Prostate gland (tissue), 2 donors: ENCODE measurements at regions not wholly inside any gene's neighbourhood (a gene's known extent, or its start where the extent isn't known, plus 50 kb on each side); places are given as distances from the start of the nearest gene placed in this dataset.
"Not testable (repeated sequence)": the region's sequence is repeated elsewhere in the genome, so short reads cannot be mapped to it uniquely, and the experiment has no call there.

Source experiments
- DNase-seq: peaks from one replicate; pipeline ENCODE4 v3.0.0-alpha.2; 2019; ENCODE audit warnings: low spot score
- H3K27ac ChIP-seq, 2 donors: fragments of 200-600 bp; sonication (generic); 2 replicates each; pipeline ENCODE4 v1.5.1; 2017 to 2019
- H3K27me3 ChIP-seq: fragments of 200-600 bp; sonication (generic); replicated peaks from 2 replicates; pipeline ENCODE4 v1.5.1; 2019; ENCODE audit not compliant: insufficient read depth
- H3K36me3 ChIP-seq, 2 donors: fragments of 200-600 bp; sonication (generic); 1 replicate in 1 of 2; 2 replicates in 1 of 2; pipeline versions ENCODE4 v1.5.1 to v1.8.1; 2017 to 2019
- H3K4me1 ChIP-seq: fragments of 200-600 bp; sonication (generic); replicated peaks from 2 replicates; pipeline ENCODE4 v1.5.1; 2019
- H3K4me3 ChIP-seq, 2 donors: fragments of 200-600 bp; sonication (generic); 2 replicates each; pipeline ENCODE4 v1.5.1; 2017 to 2019
- H3K9me3 ChIP-seq: fragments of 200-600 bp; sonication (generic); 2 replicates; pipeline ENCODE4 v1.5.1; 2017
- CTCF ChIP-seq, 4 experiments: fragments of 200-600 bp in 2 of 4; fragments of 450-650 bp in 2 of 4; sonication (generic) in 2 of 4; IDR thresholded peaks; 1 replicate in 3 of 4; 2 replicates in 1 of 4; pipeline ENCODE4 v1.5.1; 2016 to 2019; ENCODE audit warnings: antibody characterized with exemption in 4 of 4, mild to moderate bottlenecking in 2 of 4, moderate library complexity in 2 of 4
- POLR2A ChIP-seq: fragments of 450-650 bp; IDR thresholded peaks from one replicate; pipeline ENCODE4 v1.6.1; 2016; ENCODE audit warnings: antibody characterized with exemption, mild to moderate bottlenecking
- POLR2AphosphoS5 ChIP-seq: sonication (generic); formaldehyde crosslinking; IDR thresholded peaks from one replicate; pipeline ENCODE4 v1.6.1; 2017; ENCODE audit warnings: antibody characterized with exemption
- WGBS: methylation state at CpG from one replicate; pipeline ENCODE4 v1.1.5; 2018; 5-methylcytosine and 5-hydroxymethylcytosine counted together
- intact Hi-C: fragments of 100-400 bp; cut with DNase I; formaldehyde crosslinking; loops from one replicate; pipeline ENCODE4 v1.14.2; 2022

GRCh38 chr2:88875736-88876135 is 184.3 kb downstream of the RPIA start:
- no peak for DNase-seq
- no peak overlapping the region for H3K4me3 ChIP-seq
- no peaks in the 10 kb centered on the region for H3K36me3 ChIP-seq
- no peaks in the 10 kb centered on the region for H3K27me3 ChIP-seq
- H3K27ac ChIP-seq, result no peak overlapping the region
- no peaks in the 10 kb centered on the region for H3K4me1 ChIP-seq
- intact Hi-C loops, result loop anchor here (10.0 kb wide), 1 partner anchor 279 kb away; no protein-coding TSS in a partner anchor
- TF ChIP-seq POLR2A, result no peak
- no peaks in the 10 kb centered on the region for H3K9me3 ChIP-seq
- 41% methylated on average over 3 of the region's 3 CpGs for WGBS

GRCh38 chr2:88880441-88880953 is 189.0 kb downstream of the RPIA start:
- no peak overlapping the region for H3K27ac ChIP-seq
- peak; percentile 16 for DNase-seq
- intact Hi-C loops, result no loop called here
- peak; percentile 45 to 68 (median 62) for TF ChIP-seq CTCF (IDR thresholded peaks at IDR 0.05)
- TF ChIP-seq POLR2A, result no peak
- no peak overlapping the region for H3K4me3 ChIP-seq
- no peaks in the 10 kb centered on the region for H3K36me3 ChIP-seq
- H3K9me3 ChIP-seq, result no peaks in the 10 kb centered on the region
- no peaks in the 10 kb centered on the region for H3K4me1 ChIP-seq
- H3K27me3 ChIP-seq, result no peaks in the 10 kb centered on the region
- under 1% methylated on average over 11 of the region's 11 CpGs for WGBS

- Histone ChIP-seq H3K9me3 (no peaks in the 10 kb centered on the region), H3K4me3 (no peak overlapping the region), H3K36me3 (no peaks in the 10 kb centered on the region), H3K4me1 (no peaks in the 10 kb centered on the region), H3K27me3 (no peaks in the 10 kb centered on the region), H3K27ac (no peak overlapping the region)
- WGBS, result 25% methylated on average over 3 of the region's 3 CpGs
- TF ChIP-seq POLR2A (no peak), POLR2AphosphoS5 (no peak), CTCF (IDR thresholded peaks at IDR 0.05) (no peak)
- intact Hi-C loops, result no loop called here
- no peak for DNase-seq
Observed at GRCh38 chr2:88885275-88885674, 193.8 kb downstream of the RPIA start.

GRCh38 chr2:88885679-88886416 is 194.4 kb downstream of the RPIA start:
- Histone ChIP-seq H3K27me3 (no peaks in the 10 kb centered on the region), H3K27ac (no peak overlapping the region), H3K9me3 (no peaks in the 10 kb centered on the region), H3K36me3 (no peaks in the 10 kb centered on the region), H3K4me3 (no peak overlapping the region), H3K4me1 (no peaks in the 10 kb centered on the region)
- 73% methylated on average over 11 of the region's 11 CpGs for WGBS
- intact Hi-C loops, result no loop called here
- no peak for DNase-seq
- no peak for TF ChIP-seq CTCF (IDR thresholded peaks at IDR 0.05)
- no peak for TF ChIP-seq POLR2A
- no peak for TF ChIP-seq POLR2AphosphoS5

- intact Hi-C loops, H3K27me3 ChIP-seq, H3K27ac ChIP-seq, H3K36me3 ChIP-seq, H3K9me3 ChIP-seq, H3K4me3 ChIP-seq, H3K4me1 ChIP-seq, DNase-seq: not testable (repeated sequence)
- WGBS, result 69% methylated on average over 5 of the region's 5 CpGs
Observed at GRCh38 chr2:88887466-88887865, 196.0 kb downstream of the RPIA start.

- Histone ChIP-seq H3K4me1 (no peaks in the 10 kb centered on the region), H3K27ac (no peak overlapping the region), H3K36me3 (no peaks in the 10 kb centered on the region), H3K9me3 (no peaks in the 10 kb centered on the region), H3K27me3 (no peaks in the 10 kb centered on the region), H3K4me3 (no peak overlapping the region)
- intact Hi-C loops, result no loop called here
- 87% methylated on average over 1 of the region's 1 CpG for WGBS
- TF ChIP-seq POLR2A (no peak), POLR2AphosphoS5 (no peak), CTCF (IDR thresholded peaks at IDR 0.05) (no peak)
- no peak for DNase-seq
Observed at GRCh38 chr2:88892207-88892606, 200.7 kb downstream of the RPIA start.
